BE2C (cell line): ENCODE measurements at regions not wholly inside any gene's neighbourhood (a gene's known extent, or its start where the extent isn't known, plus 50 kb on each side); places are given as distances from the start of the nearest gene placed in this dataset.

Experiments used
- DNase-seq: peaks from one replicate; pipeline ENCODE4 v3.0.0-alpha.2; 2020
- H3K27me3 ChIP-seq: fragments of 250-450 bp; sonication (Bioruptor Pico); 2 replicates; pipeline ENCODE4 v1.5.1; 2020; ENCODE audit warnings: mild to moderate bottlenecking
- H3K36me3 ChIP-seq: fragments of 250-450 bp; sonication (Bioruptor Pico); 2 replicates; pipeline ENCODE4 v1.5.1; 2020; ENCODE audit warnings: mild to moderate bottlenecking
- H3K4me1 ChIP-seq: fragments of 250-450 bp; sonication (Bioruptor Pico); 2 replicates; pipeline ENCODE4 v1.5.1; 2020
- H3K4me3 ChIP-seq: 2 replicates; pipeline ENCODE4 v1.5.1; 2011; ENCODE audit warnings: low read depth, low read length
- H3K9me3 ChIP-seq: fragments of 250-450 bp; sonication (Bioruptor Pico); 2 replicates; pipeline ENCODE4 v1.5.1; 2020
- TF ChIP-seq, protein P1 (sequence below): IDR thresholded peaks from 2 replicates; pipeline ENCODE4 v1.5.1; 2012; ENCODE audit warnings: mild to moderate bottlenecking, low read depth, low read length

- Histone ChIP-seq H3K36me3 (peaks cover 41% of the 10 kb centered on the region), H3K4me3 (no peak overlapping the region), H3K27me3 (no peaks in the 10 kb centered on the region), H3K4me1 (no peaks in the 10 kb centered on the region), H3K9me3 (no peaks in the 10 kb centered on the region)
- no peak for DNase-seq
- TF ChIP-seq, protein P1, sequence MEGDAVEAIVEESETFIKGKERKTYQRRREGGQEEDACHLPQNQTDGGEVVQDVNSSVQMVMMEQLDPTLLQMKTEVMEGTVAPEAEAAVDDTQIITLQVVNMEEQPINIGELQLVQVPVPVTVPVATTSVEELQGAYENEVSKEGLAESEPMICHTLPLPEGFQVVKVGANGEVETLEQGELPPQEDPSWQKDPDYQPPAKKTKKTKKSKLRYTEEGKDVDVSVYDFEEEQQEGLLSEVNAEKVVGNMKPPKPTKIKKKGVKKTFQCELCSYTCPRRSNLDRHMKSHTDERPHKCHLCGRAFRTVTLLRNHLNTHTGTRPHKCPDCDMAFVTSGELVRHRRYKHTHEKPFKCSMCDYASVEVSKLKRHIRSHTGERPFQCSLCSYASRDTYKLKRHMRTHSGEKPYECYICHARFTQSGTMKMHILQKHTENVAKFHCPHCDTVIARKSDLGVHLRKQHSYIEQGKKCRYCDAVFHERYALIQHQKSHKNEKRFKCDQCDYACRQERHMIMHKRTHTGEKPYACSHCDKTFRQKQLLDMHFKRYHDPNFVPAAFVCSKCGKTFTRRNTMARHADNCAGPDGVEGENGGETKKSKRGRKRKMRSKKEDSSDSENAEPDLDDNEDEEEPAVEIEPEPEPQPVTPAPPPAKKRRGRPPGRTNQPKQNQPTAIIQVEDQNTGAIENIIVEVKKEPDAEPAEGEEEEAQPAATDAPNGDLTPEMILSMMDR: no peak
Measured at GRCh38 chr16:31706318-31706717, 167.3 kb upstream of the ZNF267 start.

DNA sequence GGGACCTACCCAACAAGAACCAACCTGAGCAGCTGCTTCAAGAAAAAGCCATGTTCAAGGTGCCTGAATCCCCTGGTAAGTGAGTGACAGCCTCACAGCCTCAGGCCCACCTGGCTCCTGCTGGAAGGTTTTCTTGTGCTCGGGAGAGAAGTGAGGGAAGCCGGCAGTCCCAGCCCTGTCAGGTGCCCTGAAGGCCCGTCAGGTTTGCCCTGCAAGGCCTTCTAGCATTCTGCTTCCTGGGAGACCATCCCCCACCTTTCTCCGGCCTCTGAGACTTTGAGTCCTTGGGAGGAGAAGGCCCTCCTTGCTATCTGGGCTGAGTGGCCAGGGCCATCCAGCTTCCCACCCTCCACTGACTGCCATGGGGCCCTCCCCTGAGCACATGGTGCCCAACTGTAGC lies 166.7 kb upstream of the ZNF267 start:
- no peak overlapping the region for H3K4me3 ChIP-seq
- H3K9me3 ChIP-seq: no peaks in the 10 kb centered on the region
- H3K36me3 ChIP-seq: peaks cover 41% of the 10 kb centered on the region
- H3K4me1 ChIP-seq: no peaks in the 10 kb centered on the region
- no peak for DNase-seq
- H3K27me3 ChIP-seq: no peaks in the 10 kb centered on the region
- TF ChIP-seq, protein P1: no peak

GRCh38 chr16:31707743-31708335 lies 165.8 kb upstream of the ZNF267 start:
- TF ChIP-seq, protein P1: no peak
- no peaks in the 10 kb centered on the region for H3K27me3 ChIP-seq
- H3K4me1 ChIP-seq: no peaks in the 10 kb centered on the region
- H3K9me3 ChIP-seq: no peaks in the 10 kb centered on the region
- DNase-seq: no peak
- no peak overlapping the region for H3K4me3 ChIP-seq
- peaks cover 38% of the 10 kb centered on the region for H3K36me3 ChIP-seq

DNA sequence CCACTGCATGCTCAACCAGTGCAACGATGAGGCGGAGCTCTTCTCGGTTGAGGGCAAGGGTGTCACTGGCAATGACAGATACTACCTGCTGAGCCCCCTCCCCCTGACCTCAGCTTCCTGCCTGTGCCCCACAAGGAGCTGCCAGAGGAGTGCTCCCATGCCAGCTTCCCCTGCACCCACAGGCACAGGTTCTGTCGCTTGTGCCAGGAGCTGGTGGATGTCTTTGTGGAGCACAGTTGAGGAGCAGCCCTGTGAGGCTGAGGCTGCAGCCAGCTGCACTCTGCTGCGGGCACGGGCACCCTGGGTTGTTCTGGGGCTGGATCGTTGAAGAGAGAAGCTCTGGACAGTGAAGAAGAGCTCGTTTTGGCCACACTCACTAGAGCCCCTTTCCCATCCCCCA lies 165.3 kb upstream of the ZNF267 start:
- no peaks in the 10 kb centered on the region for H3K4me1 ChIP-seq
- TF ChIP-seq, protein P1: no peak
- no peaks in the 10 kb centered on the region for H3K9me3 ChIP-seq
- no peak for DNase-seq
- H3K4me3 ChIP-seq: no peak overlapping the region
- no peaks in the 10 kb centered on the region for H3K27me3 ChIP-seq
- H3K36me3 ChIP-seq: peaks cover 36% of the 10 kb centered on the region

DNA sequence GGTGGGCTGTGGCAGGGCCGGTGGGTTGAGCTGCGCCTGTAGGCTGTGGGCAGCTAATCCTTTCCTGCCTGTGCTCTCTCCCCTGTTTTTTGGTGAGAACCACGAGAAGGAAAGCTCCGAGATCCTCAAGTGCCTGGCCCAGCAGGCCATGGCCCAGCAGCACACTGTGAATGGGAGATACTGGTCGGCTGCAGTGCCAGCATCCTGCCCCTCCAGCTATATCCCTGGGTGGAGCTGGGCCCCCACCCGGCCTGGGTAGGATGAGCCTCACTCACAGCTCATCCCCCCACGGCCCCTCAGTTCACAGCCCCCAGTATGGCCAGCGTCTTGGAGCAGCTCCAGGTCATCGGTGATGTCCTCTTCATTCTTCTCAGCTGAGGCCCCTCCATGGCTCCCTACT lies 164.4 kb upstream of the ZNF267 start:
- DNase-seq: no peak
- Histone ChIP-seq H3K4me3 (no peak overlapping the region), H3K4me1 (no peaks in the 10 kb centered on the region), H3K27me3 (no peaks in the 10 kb centered on the region), H3K36me3 (peaks cover 27% of the 10 kb centered on the region), H3K9me3 (no peaks in the 10 kb centered on the region)
- TF ChIP-seq, protein P1: no peak

GRCh38 chr16:31710134-31710533 lies 163.5 kb upstream of the ZNF267 start:
- no peak overlapping the region for H3K4me3 ChIP-seq
- TF ChIP-seq, protein P1: no peak
- no peaks in the 10 kb centered on the region for H3K4me1 ChIP-seq
- DNase-seq: no peak
- H3K36me3 ChIP-seq: peaks cover 22% of the 10 kb centered on the region
- no peaks in the 10 kb centered on the region for H3K9me3 ChIP-seq
- H3K27me3 ChIP-seq: no peaks in the 10 kb centered on the region
